Inflammatory macrophage treated with lipopolysaccharide for 1 hour (primary cell): ENCODE measurements at regions not wholly inside any gene's neighbourhood (a gene's known extent, or its start where the extent isn't known, plus 50 kb on each side); places are given as distances from the start of the nearest gene placed in this dataset.
"Not testable (repeated sequence)": the region's sequence is repeated elsewhere in the genome, so short reads cannot be mapped to it uniquely, and the experiment has no call there.

Experiments
- DNase-seq, 2 donors: peaks; one replicate each; pipeline ENCODE4 v3.0.0-alpha.2; 2020 to 2022

- DNase-seq = no peak
These were observed 126.2 kb upstream of the ZNF608 start for GRCh38 chr5:124872615-124873014.

- DNase-seq = no peak
These were observed 126.7 kb upstream of the ZNF608 start for GRCh38 chr5:124873188-124873587.

- no peak for DNase-seq
These were observed 127.3 kb upstream of the ZNF608 start for GRCh38 chr5:124873713-124874112.

GRCh38 chr5:124876566-124876965 is 130.1 kb upstream of the ZNF608 start:
- peak in 1 of 2 donors; percentile 19 for DNase-seq

GRCh38 chr5:124876983-124877382 is 130.5 kb upstream of the ZNF608 start:
- DNase-seq = no peak

GRCh38 chr5:124877501-124878146 is 131.2 kb upstream of the ZNF608 start:
- DNase-seq = no peak

GRCh38 chr5:124878583-124879342 is 132.3 kb upstream of the ZNF608 start:
- peak; percentile 36 to 54 for DNase-seq

- DNase-seq = peak; percentile 20 to 41
These were observed 134.7 kb upstream of the ZNF608 start for GRCh38 chr5:124880903-124881697.

GRCh38 chr5:124883681-124884080 is 137.2 kb upstream of the ZNF608 start:
- no peak for DNase-seq

GRCh38 chr5:124884114-124884513 is 137.7 kb upstream of the ZNF608 start:
- DNase-seq = no peak

- DNase-seq = no peak
These were observed 139.1 kb upstream of the ZNF608 start for GRCh38 chr5:124885490-124885889.

GRCh38 chr5:124887223-124887622 is 140.8 kb upstream of the ZNF608 start:
- no peak for DNase-seq

- no peak for DNase-seq
These were observed 141.6 kb upstream of the ZNF608 start for GRCh38 chr5:124888050-124888506.

- no peak for DNase-seq
These were observed 142.4 kb upstream of the ZNF608 start for GRCh38 chr5:124888622-124889485.

- no peak for DNase-seq
These were observed 143.0 kb upstream of the ZNF608 start for GRCh38 chr5:124889486-124889825.

GRCh38 chr5:124889850-124890249 is 143.4 kb upstream of the ZNF608 start:
- no peak for DNase-seq

GRCh38 chr5:124890442-124890841 is 144.0 kb upstream of the ZNF608 start:
- DNase-seq = not testable (repeated sequence)

GRCh38 chr5:124891179-124891578 is 144.7 kb upstream of the ZNF608 start:
- DNase-seq = no peak

GRCh38 chr5:124892185-124892848 is 145.9 kb upstream of the ZNF608 start:
- DNase-seq = no peak

- no peak for DNase-seq
These were observed 148.1 kb upstream of the ZNF608 start for GRCh38 chr5:124894541-124894940.

GRCh38 chr5:124895236-124895635 is 148.8 kb upstream of the ZNF608 start:
- DNase-seq = no peak

GRCh38 chr5:124901081-124901480 is 154.6 kb upstream of the ZNF608 start:
- no peak for DNase-seq
